ENCODE measurements at regions not wholly inside any gene's neighbourhood (a gene's known extent, or its start where the extent isn't known, plus 50 kb on each side); places are given as distances from the start of the nearest gene placed in this dataset.
"Not testable (repeated sequence)": the region's sequence is repeated elsewhere in the genome, so short reads cannot be mapped to it uniquely, and the experiment has no call there.

- FAIRE-seq; DNase-seq (ENCODE audit: insufficient read length, low spot score): not testable (repeated sequence)
These were observed 676.4 kb upstream of the ZNF337 start for GRCh38 chr20:26373066-26373465.

DNA sequence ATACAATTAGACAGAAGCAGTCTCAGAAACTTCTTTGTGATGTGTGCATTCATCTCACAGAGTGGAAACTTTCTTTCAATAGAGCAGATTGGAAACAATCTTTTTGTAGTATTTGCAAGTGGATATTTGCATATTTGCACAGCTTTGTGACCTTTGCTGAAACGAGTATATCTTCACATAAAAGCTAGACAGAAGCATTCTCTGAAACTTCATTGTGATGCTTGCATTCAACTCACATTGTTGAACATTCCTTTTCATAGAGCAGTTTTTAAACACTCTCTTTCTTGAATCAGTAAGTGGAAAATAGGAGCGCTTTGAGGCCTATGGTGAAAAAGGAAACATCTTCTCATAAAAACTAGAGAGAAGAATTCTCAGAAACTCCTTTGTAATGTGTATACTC lies 657.9 kb upstream of the ZNF337 start:
- no peak for DNase-seq (ENCODE audit: insufficient read length, low spot score)
- FAIRE-seq: no peak

- no peak for FAIRE-seq
- no peak for DNase-seq (ENCODE audit: insufficient read length, low spot score)
These were observed 650.7 kb upstream of the ZNF337 start for GRCh38 chr20:26347396-26347795.

- not testable (repeated sequence) for DNase-seq (ENCODE audit: insufficient read length, low spot score); FAIRE-seq
These were observed 643.9 kb upstream of the ZNF337 start for GRCh38 chr20:26340460-26341065.

DNA sequence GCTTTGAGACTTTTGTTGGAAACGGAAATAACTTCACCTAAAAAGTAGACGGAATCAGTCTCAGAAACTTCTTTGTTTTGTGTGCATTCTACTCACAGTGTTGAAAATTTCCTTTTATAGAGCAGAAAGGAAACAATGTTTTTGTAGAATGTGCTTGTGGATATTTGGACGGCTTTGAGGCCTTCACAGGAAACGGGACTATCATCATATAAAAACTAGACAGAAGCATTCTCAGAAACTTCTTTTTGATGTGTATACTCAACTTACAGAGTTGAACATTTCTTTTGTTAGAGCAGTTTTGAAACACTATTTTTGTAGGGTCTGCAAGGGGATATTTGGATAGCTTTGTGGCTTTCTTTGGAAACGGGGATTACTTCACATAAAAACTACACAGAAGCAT lies 627.5 kb upstream of the ZNF337 start:
- DNase-seq (ENCODE audit: insufficient read length, low spot score): no peak
- FAIRE-seq: no peak

DNA sequence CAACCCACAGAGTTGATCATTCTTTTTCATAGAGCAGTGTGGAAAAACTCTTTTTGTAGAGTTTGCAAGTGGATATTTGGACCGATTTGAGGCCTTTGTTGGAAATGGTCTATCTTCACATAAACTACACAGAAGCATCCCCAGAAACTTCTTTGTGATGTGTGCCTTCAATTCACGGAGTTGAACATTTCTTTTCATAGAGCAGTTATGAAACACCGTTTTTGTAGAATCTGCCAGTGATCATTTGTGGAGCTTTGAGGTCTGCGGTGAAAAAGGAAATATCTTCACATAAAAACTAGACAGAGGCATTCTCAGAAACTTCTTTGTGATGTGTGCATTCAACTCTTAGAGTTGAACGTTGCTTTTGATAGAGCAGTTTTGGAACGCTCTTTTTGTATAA lies 618.4 kb upstream of the ZNF337 start:
- no peak for DNase-seq (ENCODE audit: insufficient read length, low spot score)
- FAIRE-seq: no peak

DNA sequence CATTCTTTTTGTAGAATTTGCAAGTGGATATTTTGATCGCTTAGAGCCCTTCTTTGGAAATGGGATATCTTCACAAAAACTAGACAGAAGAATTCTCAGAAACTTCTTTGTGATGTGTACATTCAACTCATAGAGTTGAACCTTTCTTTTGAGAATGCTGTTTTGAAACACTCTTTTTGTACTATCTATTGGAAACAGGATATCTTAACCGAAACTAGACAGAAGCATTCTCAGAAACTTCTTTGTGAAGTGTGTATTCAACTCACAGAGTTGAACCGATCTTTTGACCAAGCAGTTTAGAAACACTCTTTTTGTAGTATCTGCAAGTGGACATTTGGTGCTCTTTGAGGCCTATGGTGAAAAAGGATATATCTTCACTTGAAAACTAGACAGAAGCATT lies 613.1 kb upstream of the ZNF337 start:
- FAIRE-seq: not testable (repeated sequence)

DNA sequence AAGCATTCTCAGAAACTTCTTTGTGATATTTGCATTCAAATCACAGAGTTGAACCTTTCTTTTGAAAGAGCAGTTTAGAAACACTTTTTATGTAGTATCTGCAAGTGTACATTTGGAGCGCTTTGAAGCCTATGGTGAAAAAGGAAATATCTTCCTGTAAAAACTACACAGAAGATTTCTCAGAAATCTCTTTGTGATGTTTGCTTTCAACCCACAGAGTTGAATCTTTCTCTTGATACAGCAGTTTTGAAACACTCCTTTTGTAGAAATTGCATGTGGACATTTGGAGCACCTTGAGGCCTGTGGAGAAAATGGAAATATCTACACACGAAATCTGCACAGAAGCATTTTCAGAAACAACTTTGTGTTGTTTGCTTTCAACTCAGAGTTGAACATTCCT lies 612.3 kb upstream of the ZNF337 start:
- FAIRE-seq: no peak

More for the DNA sequence above, 613.1 kb upstream of the ZNF337 start:
- not testable (repeated sequence) for DNase-seq (ENCODE audit: insufficient read length, low spot score)

GRCh38 chr20:26295006-26295405 lies 598.4 kb upstream of the ZNF337 start:
- no peak for DNase-seq (ENCODE audit: insufficient read length, low spot score)
- no peak for FAIRE-seq

More for the DNA sequence above, 612.3 kb upstream of the ZNF337 start:
- DNase-seq (ENCODE audit: insufficient read length, low spot score): no peak

- not testable (repeated sequence) for FAIRE-seq; DNase-seq (ENCODE audit: insufficient read length, low spot score)
These were observed 591.9 kb upstream of the ZNF337 start for GRCh38 chr20:26288379-26289061.

GRCh38 chr20:26279238-26279637 lies 582.6 kb upstream of the ZNF337 start:
- DNase-seq (ENCODE audit: insufficient read length, low spot score): no peak
- FAIRE-seq: no peak

DNA sequence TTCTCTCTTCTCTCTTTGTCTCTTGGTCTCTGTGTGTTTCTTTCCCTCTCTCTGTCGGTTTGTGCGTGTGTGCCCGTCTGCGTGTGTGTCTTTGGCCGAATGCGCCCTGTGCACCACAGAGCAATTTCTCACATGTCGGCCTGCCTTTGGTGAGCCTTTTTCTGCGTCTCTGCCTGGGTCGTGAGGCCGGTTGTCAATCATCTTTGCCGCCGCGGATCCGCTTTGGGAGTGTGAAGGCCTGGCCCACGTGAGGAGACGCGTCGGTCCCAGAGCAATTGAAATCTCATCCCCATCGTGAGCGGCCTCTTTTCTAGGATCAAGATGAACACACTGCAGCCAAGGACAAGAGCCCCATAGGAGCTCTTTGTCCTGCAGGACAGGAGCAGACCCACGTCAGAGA lies 580.7 kb upstream of the ZNF337 start:
- no peak for DNase-seq (ENCODE audit: insufficient read length, low spot score)
- no peak for FAIRE-seq

DNA sequence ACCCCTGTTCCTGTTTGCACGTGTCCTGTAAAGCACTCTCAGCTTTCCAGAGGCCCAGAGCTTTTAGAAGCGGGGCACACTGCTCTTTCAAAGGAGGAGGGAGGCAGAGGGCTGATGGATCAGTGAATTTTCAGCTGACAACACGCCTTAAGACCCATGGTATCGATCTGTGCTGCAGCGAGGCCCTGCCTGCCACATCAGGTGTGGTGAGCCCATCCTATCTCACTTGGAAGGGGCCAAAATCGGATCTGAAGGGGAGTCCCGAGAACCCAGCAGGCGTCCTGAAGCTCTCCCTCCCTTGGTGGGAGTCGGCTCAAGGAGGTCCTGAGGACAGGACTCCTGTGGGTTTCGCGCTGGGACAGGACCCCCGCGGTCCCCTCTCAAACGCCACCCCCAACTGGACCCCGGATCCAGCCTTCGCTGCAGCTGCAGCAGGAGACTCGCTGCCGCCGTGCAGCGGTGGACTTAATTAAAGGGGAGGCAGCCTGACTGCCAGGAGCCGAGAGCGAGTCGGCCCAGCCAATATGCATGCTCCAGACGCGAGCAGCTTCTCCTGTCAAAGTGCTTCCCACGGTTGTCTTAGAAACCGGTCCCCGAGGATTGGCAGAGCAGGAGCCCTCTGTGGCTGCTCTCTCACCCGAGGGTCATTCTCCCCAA lies 580.0 kb upstream of the ZNF337 start:
- no peak for FAIRE-seq
- DNase-seq (ENCODE audit: insufficient read length, low spot score): no peak

- DNase-seq (ENCODE audit: insufficient read length, low spot score); FAIRE-seq: not testable (repeated sequence)
These were observed 572.1 kb upstream of the ZNF337 start for GRCh38 chr20:26268762-26269161.

GRCh38 chr20:26260925-26261324 lies 564.3 kb upstream of the ZNF337 start:
- not testable (repeated sequence) for DNase-seq (ENCODE audit: insufficient read length, low spot score); FAIRE-seq

DNA sequence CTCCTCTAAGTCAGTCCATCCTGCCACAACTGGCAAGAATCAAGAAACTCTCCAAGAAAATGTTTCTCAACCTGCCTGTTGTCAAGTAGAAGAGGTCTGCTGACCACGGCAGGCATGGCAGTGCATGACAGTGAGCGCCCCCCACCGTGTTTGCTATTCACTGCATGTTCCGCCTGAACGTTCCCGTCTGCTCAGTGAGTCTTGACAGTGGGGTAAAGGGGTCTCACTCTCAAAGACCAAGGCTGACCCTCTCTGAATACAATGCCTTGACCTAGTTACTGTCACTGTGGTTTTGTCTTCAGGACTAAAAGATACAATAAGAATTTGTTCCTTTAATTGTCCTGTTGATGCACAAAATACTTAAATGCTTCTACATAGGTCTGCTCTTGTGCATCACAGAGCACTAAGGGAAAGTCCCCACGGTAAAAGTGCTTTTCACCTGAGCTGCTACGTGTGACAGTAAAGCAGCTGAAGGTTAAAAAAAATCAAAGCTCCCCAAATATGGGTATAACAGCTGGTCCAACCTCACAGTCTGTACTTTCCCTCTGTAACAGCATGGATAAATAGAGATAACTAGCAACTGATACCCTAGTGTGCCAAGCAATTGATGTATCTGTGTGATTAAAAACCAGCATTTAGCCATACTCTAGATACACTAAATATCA lies 555.8 kb upstream of the ZNF337 start:
- not testable (repeated sequence) for DNase-seq (ENCODE audit: insufficient read length, low spot score); FAIRE-seq

- not testable (repeated sequence) for FAIRE-seq; DNase-seq (ENCODE audit: insufficient read length, low spot score)
These were observed 554.7 kb upstream of the ZNF337 start for GRCh38 chr20:26251376-26251775.

GRCh38 chr20:26250249-26251114 lies 553.8 kb upstream of the ZNF337 start:
- not testable (repeated sequence) for FAIRE-seq; DNase-seq (ENCODE audit: insufficient read length, low spot score)

DNA sequence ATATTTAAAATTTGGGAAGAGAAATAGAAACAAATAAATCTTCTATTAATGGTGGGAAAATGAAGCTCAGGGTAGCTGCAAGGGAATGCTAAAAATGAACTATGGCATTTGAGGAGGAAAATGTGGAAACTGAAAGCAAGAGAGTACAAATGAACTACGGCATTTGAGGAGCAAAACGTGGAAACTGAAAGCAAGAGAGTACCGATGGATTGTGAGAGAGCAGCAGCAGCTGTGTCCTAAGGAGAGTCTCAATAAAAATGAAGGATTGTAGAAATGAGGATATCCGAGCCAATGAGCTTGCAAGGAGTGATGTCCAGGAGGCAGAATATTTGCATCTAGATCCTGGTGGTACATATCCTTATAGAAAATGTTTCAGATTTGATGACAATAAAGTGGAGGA lies 547.1 kb upstream of the ZNF337 start:
- DNase-seq (ENCODE audit: insufficient read length, low spot score): no peak
- FAIRE-seq: no peak

GRCh38 chr20:26220609-26221008 lies 524.0 kb upstream of the ZNF337 start:
- not testable (repeated sequence) for DNase-seq (ENCODE audit: insufficient read length, low spot score); FAIRE-seq

All from GM19239 (cell line).